HG03432 (cell line): ENCODE measurements at regions not wholly inside any gene's neighbourhood (a gene's known extent, or its start where the extent isn't known, plus 50 kb on each side); places are given as distances from the start of the nearest gene placed in this dataset.

Experiments used
- ATAC-seq: cut with Tn5 transposase; IDR thresholded peaks from one replicate; pipeline ENCODE4 v1.9.1; 2021; ENCODE audit warnings: mild to moderate bottlenecking, moderate library complexity; ENCODE audit not compliant: unreplicated experiment

GRCh38 chr11:28704801-28705200 is 596.6 kb downstream of the METTL15 start:
- ATAC-seq, result no peak

GRCh38 chr11:28703371-28703770 is 595.2 kb downstream of the METTL15 start:
- ATAC-seq, result no peak

- ATAC-seq, result no peak
These were observed 594.7 kb downstream of the METTL15 start for GRCh38 chr11:28702871-28703270.

GRCh38 chr11:28702450-28702790 is 594.2 kb downstream of the METTL15 start:
- ATAC-seq, result no peak

- no peak for ATAC-seq
These were observed 593.7 kb downstream of the METTL15 start for GRCh38 chr11:28701760-28702449.

- no peak for ATAC-seq
These were observed 591.5 kb downstream of the METTL15 start for GRCh38 chr11:28699701-28700100.

- peak; percentile 73 for ATAC-seq
These were observed 590.0 kb downstream of the METTL15 start for GRCh38 chr11:28697920-28698827.

- no peak for ATAC-seq
These were observed 588.4 kb downstream of the METTL15 start for GRCh38 chr11:28696591-28696990.

GRCh38 chr11:28690746-28691145 is 582.6 kb downstream of the METTL15 start:
- ATAC-seq, result no peak

- ATAC-seq, result no peak
These were observed 575.9 kb downstream of the METTL15 start for GRCh38 chr11:28684011-28684586.

GRCh38 chr11:28679795-28680468 is 571.7 kb downstream of the METTL15 start:
- ATAC-seq, result no peak

- no peak for ATAC-seq
These were observed 569.5 kb downstream of the METTL15 start for GRCh38 chr11:28677721-28678120.

GRCh38 chr11:28675183-28675582 is 567.0 kb downstream of the METTL15 start:
- ATAC-seq, result no peak

- ATAC-seq, result peak; percentile 45
These were observed 566.4 kb downstream of the METTL15 start for GRCh38 chr11:28674433-28675103.

GRCh38 chr11:28673691-28674432 is 565.7 kb downstream of the METTL15 start:
- no peak for ATAC-seq

GRCh38 chr11:28671274-28671673 is 563.1 kb downstream of the METTL15 start:
- ATAC-seq, result no peak

- no peak for ATAC-seq
These were observed 558.4 kb downstream of the METTL15 start for GRCh38 chr11:28666632-28667031.

- no peak for ATAC-seq
These were observed 551.6 kb downstream of the METTL15 start for GRCh38 chr11:28659716-28660348.

GRCh38 chr11:28657378-28658030 is 549.3 kb downstream of the METTL15 start:
- ATAC-seq, result no peak
